NT2/D1 (cell line): ENCODE measurements at regions not wholly inside any gene's neighbourhood (a gene's known extent, or its start where the extent isn't known, plus 50 kb on each side); places are given as distances from the start of the nearest gene placed in this dataset.
A peak's percentile ranks its signal among the peaks of the same experiment; 100 is the strongest.
"Not testable (repeated sequence)": the region's sequence is repeated elsewhere in the genome, so short reads cannot be mapped to it uniquely, and the experiment has no call there.

Experiments
- DNase-seq: peaks from one replicate; pipeline ENCODE4 v3.0.0-alpha.2; 2011; ENCODE audit warnings: low read depth, low spot score
- H3K27me3 ChIP-seq: 2 replicates; pipeline ENCODE4 v1.6.0; 2011; ENCODE audit warnings: mild to moderate bottlenecking; ENCODE audit not compliant: insufficient read length, insufficient read depth
- H3K36me3 ChIP-seq: 2 replicates; pipeline ENCODE4 v1.6.1; 2011; ENCODE audit warnings: mild to moderate bottlenecking, low read length, mixed read lengths; ENCODE audit not compliant: insufficient read depth, insufficient read length
- H3K4me1 ChIP-seq: 2 replicates; pipeline ENCODE4 v1.5.1; 2011; ENCODE audit not compliant: insufficient read depth, insufficient read length
- H3K4me3 ChIP-seq: 2 replicates; pipeline ENCODE4 v1.5.1; 2011; ENCODE audit warnings: low read depth; ENCODE audit not compliant: insufficient read length
- H3K9ac ChIP-seq: 2 replicates; pipeline ENCODE4 v1.6.0; 2011; ENCODE audit warnings: low read depth; ENCODE audit not compliant: insufficient read length
- H3K9me3 ChIP-seq: 2 replicates; pipeline ENCODE4 v1.5.1; 2011; ENCODE audit warnings: mild to moderate bottlenecking, low read length; ENCODE audit not compliant: insufficient read depth
- SUZ12 ChIP-seq: IDR thresholded peaks from 2 replicates; pipeline ENCODE4 v1.6.1; 2011; ENCODE audit not compliant: insufficient read length, insufficient read depth; ENCODE audit errors: extremely low read depth
- YY1 ChIP-seq: IDR thresholded peaks from 2 replicates; pipeline ENCODE4 v1.6.1; 2011; ENCODE audit not compliant: insufficient read length, insufficient read depth
- ZNF274 ChIP-seq: IDR thresholded peaks from 2 replicates; pipeline ENCODE4 v1.6.1; 2011; ENCODE audit warnings: mild to moderate bottlenecking, low read depth, low read length

GRCh38 chr12:11998944-11999315, 71.8 kb upstream of the BCL2L14 start:
- no peak for TF ChIP-seq SUZ12
- TF ChIP-seq ZNF274, result no peak
- no peak for TF ChIP-seq YY1
- Histone ChIP-seq H3K9ac (no peak overlapping the region), H3K27me3 (no peaks in the 10 kb centered on the region), H3K36me3 (no peaks in the 10 kb centered on the region), H3K4me3 (no peak overlapping the region), H3K9me3 (no peaks in the 10 kb centered on the region), H3K4me1 (no peaks in the 10 kb centered on the region)
- no peak for DNase-seq

DNA sequence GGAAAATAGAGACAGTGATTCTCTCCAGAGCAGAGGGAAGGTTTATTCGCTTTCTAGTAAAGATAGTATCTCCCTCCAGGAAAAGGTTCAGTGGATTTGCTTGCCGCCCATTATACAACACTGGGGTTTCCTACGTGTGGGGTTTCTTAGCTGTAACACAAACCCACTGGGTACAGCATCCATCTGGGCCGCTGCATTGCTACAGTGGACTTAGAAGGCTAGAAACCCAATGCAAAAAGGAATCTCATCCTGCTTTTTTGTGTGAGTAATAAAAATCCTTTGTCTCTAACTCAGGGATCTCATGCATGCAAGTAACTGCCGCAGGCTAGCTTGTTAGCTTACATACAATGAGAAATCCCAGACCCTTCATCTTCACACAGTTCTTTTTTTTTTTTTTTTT, 67.1 kb upstream of the BCL2L14 start:
- Histone ChIP-seq H3K4me1 (peaks cover 5% of the 10 kb centered on the region), H3K9me3 (no peaks in the 10 kb centered on the region), H3K36me3 (no peaks in the 10 kb centered on the region), H3K9ac (no peak overlapping the region), H3K4me3 (no peak overlapping the region), H3K27me3 (no peaks in the 10 kb centered on the region)
- DNase-seq, result no peak
- TF ChIP-seq YY1 (no peak), SUZ12 (no peak), ZNF274 (no peak)

DNA sequence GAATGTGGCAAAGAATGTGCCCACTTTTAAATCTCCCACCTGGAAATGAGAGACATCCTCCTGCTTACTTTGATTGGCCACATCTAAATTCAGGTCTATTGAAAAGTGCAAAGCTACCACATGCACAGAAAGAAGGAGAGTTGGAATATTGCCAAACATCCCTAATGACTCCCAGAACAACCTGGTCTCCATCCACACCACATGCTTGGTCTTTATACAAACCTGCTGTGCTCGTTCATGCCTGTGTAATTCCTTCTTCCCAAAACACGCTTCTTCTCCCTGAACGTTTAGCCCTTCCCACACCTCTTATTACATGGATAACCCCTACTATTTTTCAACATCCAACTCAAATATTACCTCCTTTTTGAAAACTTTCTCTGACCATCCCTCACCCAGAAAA, 66.2 kb upstream of the BCL2L14 start:
- H3K4me3 ChIP-seq, result no peak overlapping the region
- H3K36me3 ChIP-seq, result no peaks in the 10 kb centered on the region
- no peak for DNase-seq
- peaks cover 8% of the 10 kb centered on the region for H3K4me1 ChIP-seq
- TF ChIP-seq ZNF274, result no peak
- TF ChIP-seq YY1, result no peak
- TF ChIP-seq SUZ12, result no peak
- H3K9ac ChIP-seq, result no peak overlapping the region
- no peaks in the 10 kb centered on the region for H3K27me3 ChIP-seq
- no peaks in the 10 kb centered on the region for H3K9me3 ChIP-seq

DNA sequence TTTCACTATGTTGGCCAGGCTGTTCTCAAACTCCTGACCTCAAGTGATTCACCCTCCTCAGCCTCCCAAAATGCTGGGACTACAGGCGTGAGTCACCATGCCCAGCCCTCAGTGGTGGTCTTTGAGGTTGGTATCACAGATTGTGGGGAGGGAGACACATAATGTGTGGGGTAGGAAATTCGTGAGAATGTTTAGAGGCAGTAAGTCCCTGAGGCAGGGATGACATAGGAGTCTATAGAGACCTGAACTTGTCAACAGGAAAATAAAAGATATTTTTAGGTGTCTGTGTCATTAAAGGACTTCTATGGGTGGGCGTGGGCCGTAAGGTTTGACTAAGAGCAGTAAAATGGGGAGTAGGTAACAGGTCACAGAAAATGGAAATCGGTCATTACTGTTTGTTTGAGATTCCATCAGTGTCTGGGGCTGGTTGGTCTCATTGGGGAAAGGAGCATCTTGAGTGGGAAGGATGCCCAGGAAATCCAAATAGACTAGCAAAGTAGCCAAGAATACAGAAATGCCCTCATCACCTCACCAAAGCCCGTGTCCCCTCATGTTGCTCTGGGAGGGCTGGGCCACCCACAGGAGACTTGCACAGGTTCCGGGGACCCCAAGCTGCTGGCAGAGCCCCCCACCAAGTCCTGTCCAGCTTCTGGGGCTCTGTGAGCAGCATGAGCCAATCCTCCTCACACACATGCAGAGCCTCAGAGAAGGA, 63.6 kb upstream of the BCL2L14 start:
- Histone ChIP-seq H3K9me3 (no peaks in the 10 kb centered on the region), H3K4me1 (peaks cover 27% of the 10 kb centered on the region), H3K4me3 (no peak overlapping the region), H3K27me3 (no peaks in the 10 kb centered on the region), H3K36me3 (no peaks in the 10 kb centered on the region), H3K9ac (no peak overlapping the region)
- no peak for TF ChIP-seq SUZ12
- no peak for TF ChIP-seq YY1
- TF ChIP-seq ZNF274, result no peak
- DNase-seq, result no peak

GRCh38 chr12:12007713-12008231, 63.0 kb upstream of the BCL2L14 start:
- peaks cover 27% of the 10 kb centered on the region for H3K4me1 ChIP-seq
- no peak for TF ChIP-seq YY1
- no peak for TF ChIP-seq ZNF274
- TF ChIP-seq SUZ12, result no peak
- H3K27me3 ChIP-seq, result no peaks in the 10 kb centered on the region
- H3K4me3 ChIP-seq, result no peak overlapping the region
- no peak overlapping the region for H3K9ac ChIP-seq
- H3K36me3 ChIP-seq, result no peaks in the 10 kb centered on the region
- H3K9me3 ChIP-seq, result no peaks in the 10 kb centered on the region
- no peak for DNase-seq

- Histone ChIP-seq H3K36me3 (no peaks in the 10 kb centered on the region), H3K4me3 (no peak overlapping the region), H3K4me1 (peaks cover 27% of the 10 kb centered on the region), H3K27me3 (no peaks in the 10 kb centered on the region), H3K9ac (peak overlapping the region; percentile 52), H3K9me3 (no peaks in the 10 kb centered on the region)
- TF ChIP-seq ZNF274, result no peak
- TF ChIP-seq YY1, result no peak
- TF ChIP-seq SUZ12, result no peak
- peak; percentile 80 for DNase-seq
These were observed 62.4 kb upstream of the BCL2L14 start for GRCh38 chr12:12008232-12008850.

DNA sequence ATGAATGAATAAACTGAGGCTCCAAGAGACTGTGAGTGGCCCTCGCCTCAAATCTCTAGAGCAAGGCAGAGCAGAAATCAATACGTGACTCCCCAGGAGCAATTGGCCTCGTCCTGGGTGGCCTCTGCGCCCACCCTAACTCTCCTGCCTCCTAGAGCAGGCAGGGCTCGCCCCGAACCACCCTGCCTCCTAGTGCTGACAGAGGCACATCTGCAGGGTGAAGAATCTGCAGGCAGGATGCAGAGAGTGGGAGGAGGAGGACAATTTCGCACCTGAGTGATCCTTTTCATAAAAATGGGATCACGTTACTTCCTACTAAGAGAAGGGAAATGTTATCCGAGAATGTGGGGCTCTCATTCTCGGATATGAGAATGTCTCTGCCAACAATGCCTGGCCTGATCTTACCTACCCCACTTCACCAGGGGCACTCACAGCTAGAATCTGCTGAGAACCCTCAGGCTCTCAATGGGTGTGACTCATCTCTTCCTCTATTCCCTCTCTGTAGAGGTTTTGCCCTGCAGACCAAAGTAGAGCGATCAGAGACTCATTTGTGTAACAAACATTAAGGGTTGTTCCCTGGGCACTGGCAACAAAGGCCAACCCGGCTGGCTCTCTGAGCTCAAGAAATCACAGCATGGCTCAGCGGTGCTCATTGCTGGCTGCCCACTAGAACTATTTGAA, 61.7 kb upstream of the BCL2L14 start:
- no peaks in the 10 kb centered on the region for H3K9me3 ChIP-seq
- H3K9ac ChIP-seq, result peak overlapping the region; percentile 52
- no peak overlapping the region for H3K4me3 ChIP-seq
- H3K4me1 ChIP-seq, result peaks cover 27% of the 10 kb centered on the region
- no peak for TF ChIP-seq YY1
- no peak for TF ChIP-seq ZNF274
- no peak for TF ChIP-seq SUZ12
- DNase-seq, result peak; percentile 100
- no peaks in the 10 kb centered on the region for H3K27me3 ChIP-seq
- H3K36me3 ChIP-seq, result no peaks in the 10 kb centered on the region

DNA sequence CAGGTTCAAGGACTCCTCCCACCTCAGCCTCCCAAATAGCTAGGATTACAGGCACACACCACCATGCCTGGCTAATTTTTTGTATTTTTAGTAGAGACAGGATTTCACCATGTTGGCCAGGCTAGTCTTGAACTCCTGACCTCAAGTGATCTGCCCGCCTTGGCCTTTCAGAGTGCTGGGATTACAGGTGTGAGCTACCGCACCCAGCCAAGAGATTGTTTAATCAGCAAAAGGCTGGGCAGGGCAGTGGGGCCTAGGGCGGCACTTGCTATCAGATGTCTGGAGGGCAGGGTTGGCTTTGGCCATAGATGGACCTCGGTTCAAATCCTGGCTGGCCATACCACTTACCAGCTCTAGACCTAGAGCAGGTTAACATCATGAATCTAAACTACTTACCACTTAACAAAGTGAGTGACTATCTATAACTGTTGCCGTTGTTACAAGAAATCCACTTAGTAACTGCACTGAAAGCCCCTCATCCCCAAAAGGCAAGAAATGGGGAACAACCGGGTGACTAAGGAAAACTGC, 60.9 kb upstream of the BCL2L14 start:
- H3K36me3 ChIP-seq, H3K4me3 ChIP-seq, H3K9ac ChIP-seq, H3K9me3 ChIP-seq, DNase-seq, H3K27me3 ChIP-seq: not testable (repeated sequence)
- H3K4me1 ChIP-seq, result peaks cover 27% of the 10 kb centered on the region
